22Rv1 (cell line): ENCODE measurements at regions not wholly inside any gene's neighbourhood (a gene's known extent, or its start where the extent isn't known, plus 50 kb on each side); places are given as distances from the start of the nearest gene placed in this dataset.

ENCODE experiments used
- CTCF ChIP-seq: fragments of 450-650 bp; IDR thresholded peaks from 2 replicates; pipeline ENCODE4 v1.5.1; 2017; ENCODE audit warnings: mild to moderate bottlenecking
- ZFX ChIP-seq: fragments of 450-650 bp; IDR thresholded peaks from 2 replicates; pipeline ENCODE4 v1.6.1; 2017; ENCODE audit warnings: antibody characterized with exemption, borderline replicate concordance

GRCh38 chr5:127228540-127229184 is 61.9 kb upstream of the MEGF10 start:
- TF ChIP-seq CTCF (no peak), ZFX (no peak)
